HFF-Myc (cell line): ENCODE measurements at regions not wholly inside any gene's neighbourhood (a gene's known extent, or its start where the extent isn't known, plus 50 kb on each side); places are given as distances from the start of the nearest gene placed in this dataset.

ENCODE experiments used
- DNase-seq: peaks from one replicate; pipeline ENCODE4 v3.0.0-alpha.2; 2011; ENCODE audit warnings: low read depth; ENCODE audit errors: extremely low read depth
- H3K4me3 ChIP-seq: replicated peaks from 2 replicates; pipeline ENCODE4 v1.5.1; 2011; ENCODE audit warnings: low read depth, mild to moderate bottlenecking, control low read depth, low read length
- TF ChIP-seq, protein P1 (sequence below): IDR thresholded peaks from 2 replicates; pipeline ENCODE4 v1.5.1; 2012; ENCODE audit warnings: mild to moderate bottlenecking, low read depth, low read length, control low read depth; ENCODE audit errors: missing control alignments

DNA sequence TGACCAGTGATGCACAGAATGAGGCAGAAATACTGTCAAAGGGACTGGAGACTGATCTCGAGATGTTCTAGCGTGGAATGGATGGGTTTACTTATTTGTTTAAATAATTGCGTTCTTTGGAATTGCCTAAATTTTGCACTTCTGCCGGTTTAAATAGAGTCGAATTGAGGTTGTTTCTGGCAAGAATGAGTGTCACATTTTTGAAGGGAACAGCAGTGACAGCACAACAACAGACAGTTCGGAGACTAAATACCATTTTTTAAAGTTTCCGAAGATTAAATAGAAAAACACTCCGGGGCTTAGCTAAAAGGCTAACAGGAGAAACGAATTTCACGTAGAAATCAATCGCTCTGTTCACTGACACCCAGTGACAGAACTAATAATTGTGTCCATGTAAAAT, 969.2 kb upstream of the RBFOX1 start:
- TF ChIP-seq, protein P1, sequence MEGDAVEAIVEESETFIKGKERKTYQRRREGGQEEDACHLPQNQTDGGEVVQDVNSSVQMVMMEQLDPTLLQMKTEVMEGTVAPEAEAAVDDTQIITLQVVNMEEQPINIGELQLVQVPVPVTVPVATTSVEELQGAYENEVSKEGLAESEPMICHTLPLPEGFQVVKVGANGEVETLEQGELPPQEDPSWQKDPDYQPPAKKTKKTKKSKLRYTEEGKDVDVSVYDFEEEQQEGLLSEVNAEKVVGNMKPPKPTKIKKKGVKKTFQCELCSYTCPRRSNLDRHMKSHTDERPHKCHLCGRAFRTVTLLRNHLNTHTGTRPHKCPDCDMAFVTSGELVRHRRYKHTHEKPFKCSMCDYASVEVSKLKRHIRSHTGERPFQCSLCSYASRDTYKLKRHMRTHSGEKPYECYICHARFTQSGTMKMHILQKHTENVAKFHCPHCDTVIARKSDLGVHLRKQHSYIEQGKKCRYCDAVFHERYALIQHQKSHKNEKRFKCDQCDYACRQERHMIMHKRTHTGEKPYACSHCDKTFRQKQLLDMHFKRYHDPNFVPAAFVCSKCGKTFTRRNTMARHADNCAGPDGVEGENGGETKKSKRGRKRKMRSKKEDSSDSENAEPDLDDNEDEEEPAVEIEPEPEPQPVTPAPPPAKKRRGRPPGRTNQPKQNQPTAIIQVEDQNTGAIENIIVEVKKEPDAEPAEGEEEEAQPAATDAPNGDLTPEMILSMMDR: no peak
- no peak overlapping the region for H3K4me3 ChIP-seq
- no peak for DNase-seq

DNA sequence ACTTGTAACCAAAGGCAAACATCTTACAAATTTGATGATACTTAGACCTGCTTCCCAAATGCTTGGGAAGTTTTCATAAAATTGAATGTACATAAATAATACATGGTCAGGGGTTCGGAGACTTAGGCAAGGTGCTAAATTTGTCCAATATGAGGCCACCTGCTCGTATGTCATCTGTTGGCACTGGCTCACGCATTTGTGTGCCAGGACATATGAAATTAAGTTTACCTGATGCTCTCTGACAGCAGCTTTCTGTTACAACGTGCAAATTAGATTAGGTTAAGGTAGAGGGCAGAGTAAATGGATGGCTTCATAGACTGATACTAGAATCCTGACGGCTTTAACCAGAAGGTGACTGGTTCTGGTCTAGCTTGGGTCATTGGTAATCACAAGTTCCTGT, 970.3 kb upstream of the RBFOX1 start:
- TF ChIP-seq, protein P1: no peak
- no peak overlapping the region for H3K4me3 ChIP-seq
- no peak for DNase-seq

DNA sequence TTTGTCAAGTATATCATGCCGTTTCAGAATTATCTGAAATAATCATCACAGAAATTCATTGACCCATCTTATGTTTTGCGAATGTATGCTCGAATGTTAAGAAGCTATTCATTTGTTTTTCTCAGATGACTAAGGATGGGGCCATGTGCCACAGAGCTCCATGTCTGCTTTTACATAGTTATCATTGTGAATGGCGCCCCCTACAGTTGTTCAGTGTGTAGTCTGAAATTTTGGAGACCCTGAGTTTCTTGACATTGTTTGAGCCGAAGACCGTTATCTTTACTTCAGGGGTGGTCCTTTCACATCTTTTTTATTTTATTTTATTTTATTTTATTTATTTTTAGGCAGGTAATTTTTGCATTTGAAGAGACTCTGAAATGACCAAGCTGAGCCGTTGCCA, 972.0 kb upstream of the RBFOX1 start:
- no peak for DNase-seq
- TF ChIP-seq, protein P1: no peak
- H3K4me3 ChIP-seq: no peak overlapping the region

DNA sequence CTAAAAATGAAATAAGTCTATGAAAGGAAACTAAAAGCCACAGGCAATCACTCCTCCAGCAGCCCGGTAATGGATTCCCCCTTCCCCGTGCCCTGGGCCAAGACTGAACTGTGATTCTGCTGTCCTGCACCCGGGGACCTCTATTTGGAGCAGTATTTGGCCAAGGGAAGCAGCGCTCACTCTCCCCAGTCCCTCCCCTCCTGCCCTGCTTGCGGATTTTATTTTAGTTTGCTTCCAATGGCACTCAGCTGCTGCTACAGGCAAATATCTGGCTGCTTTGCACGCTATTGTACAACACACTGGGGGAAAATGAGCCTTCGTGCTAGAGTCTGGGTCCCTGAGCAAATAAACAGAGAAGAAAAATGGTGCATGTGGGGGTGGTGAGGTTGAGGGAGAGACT, 975.7 kb upstream of the RBFOX1 start:
- no peak overlapping the region for H3K4me3 ChIP-seq
- no peak for DNase-seq
- TF ChIP-seq, protein P1: no peak

DNA sequence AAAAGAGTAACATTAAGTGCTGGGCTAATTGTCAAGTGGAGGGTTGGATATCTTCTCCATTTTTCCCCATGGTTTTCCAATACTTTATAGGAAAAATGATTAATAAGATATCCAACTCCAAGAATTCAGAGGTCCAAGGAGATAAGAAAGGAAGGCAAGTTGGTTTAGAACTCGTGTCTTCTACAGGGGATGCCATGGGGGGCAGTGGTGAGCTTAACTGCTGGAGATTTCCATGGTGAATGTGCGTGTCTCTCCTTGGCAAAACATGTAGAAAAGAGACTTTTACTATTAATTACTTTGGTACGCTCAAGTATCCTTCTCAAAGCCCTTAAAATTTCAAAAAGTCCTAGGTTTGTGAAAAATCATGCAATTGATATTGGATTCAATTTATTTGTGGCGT, 982.9 kb upstream of the RBFOX1 start:
- H3K4me3 ChIP-seq: no peak overlapping the region
- no peak for DNase-seq
- TF ChIP-seq, protein P1: no peak

DNA sequence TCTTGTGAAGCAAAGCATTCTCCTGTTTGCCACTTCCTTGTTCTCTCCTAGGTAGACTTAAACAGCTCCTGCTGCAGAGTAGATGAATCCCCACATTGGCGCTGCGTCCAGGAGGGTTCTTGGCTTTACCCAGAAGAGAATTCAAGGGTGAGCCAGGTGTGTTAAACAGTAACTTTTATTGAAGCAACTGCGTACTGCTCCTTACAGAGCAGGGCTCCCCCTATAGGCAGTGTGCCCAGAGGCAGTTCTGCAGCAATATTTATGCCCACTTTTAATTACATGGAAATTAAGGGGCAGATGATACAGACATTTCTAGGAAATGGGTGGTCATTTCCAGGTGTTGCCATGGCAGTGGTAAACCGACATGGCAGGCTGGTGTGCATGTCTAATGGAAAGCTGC, 987.6 kb upstream of the RBFOX1 start:
- DNase-seq: no peak
- no peak overlapping the region for H3K4me3 ChIP-seq
- TF ChIP-seq, protein P1: no peak

DNA sequence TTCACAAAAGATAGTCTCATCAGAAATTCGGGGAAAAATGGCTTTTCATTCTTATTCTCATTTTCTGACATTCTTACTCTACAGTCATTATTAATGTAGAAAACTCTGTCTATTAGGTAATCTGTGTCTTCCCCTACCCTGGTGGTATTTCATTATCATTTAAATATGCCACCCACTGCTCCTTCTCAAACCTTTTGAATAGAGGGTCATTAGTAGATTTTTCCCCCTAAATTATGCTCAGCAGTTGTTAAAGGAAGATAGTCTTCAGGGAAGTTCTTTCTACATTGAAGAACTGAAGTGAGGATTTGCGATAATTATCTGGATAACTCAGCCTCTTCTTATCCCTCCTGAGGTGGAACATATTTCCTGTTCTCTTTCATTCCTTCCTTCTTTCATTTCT, 989.5 kb upstream of the RBFOX1 start:
- H3K4me3 ChIP-seq: no peak overlapping the region
- TF ChIP-seq, protein P1: no peak

More for the DNA sequence above, 989.5 kb upstream of the RBFOX1 start:
- no peak for DNase-seq
